ENCODE measurements at regions not wholly inside any gene's neighbourhood (a gene's known extent, or its start where the extent isn't known, plus 50 kb on each side); places are given as distances from the start of the nearest gene placed in this dataset.

DNA sequence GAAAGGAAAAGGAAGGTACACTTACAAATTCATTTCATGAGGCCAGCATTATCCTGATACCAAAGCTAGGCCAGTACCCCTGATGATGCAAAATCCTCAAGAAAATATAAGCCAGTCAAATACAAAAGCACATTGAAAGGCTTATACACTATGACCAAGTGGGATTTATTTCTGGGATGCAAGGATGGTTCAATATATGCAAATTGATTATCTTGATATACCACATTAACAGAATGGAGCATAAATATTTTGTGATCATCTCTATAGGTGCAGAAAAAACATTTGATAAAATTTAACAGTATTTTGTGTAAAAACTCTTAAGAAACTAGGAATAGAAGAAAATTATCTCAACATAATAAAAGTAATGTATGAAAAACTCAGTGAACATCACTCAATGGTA lies 97.0 kb upstream of the BCAT1 start:
- H3K9me3 ChIP-seq (ENCODE audit: control insufficient read depth in 5 of 5, low read length in 5 of 5), result peaks cover 0 to 23% (median 4%) of the 10 kb centered on the region in 5 donors

DNA sequence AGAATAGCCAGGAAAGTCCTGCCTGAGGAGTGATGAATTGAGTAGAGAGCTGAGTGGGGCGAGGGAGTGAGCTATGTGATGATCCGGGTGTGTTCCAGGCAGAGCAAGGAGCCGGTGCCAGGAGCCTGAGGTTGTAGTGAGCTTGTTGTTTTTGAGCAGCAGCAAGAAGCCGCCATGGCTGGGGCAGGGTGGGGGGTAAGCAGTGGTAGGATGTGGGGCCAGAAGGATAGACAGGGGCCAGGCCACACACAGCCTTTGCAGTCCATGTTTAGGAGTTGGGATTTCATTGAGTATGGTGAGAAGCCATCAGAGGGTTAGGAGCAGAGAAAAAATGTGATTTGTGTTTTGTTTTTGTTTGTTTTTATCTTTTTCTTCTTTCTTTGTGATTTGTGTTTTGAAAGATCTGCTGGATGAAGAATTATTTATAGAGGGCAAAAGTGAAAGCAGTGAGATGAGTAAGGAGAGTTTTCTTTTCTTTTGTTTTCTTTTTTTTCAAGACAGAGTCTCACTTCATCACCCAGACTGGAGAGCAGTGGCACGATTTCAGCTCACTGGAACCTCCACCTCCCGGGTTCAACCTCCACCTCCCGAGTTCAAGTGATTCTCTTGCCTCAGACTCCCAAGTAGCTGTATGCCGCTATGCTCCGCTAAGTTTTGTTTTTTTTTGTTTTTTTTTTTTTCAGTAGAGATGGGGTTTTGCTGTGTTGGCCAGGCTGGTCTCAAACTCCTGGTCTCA lies 92.3 kb upstream of the BCAT1 start:
- Histone ChIP-seq H3K27me3 (ENCODE audit: control insufficient read depth in 5 of 5, insufficient read depth in 4 of 5, low read length in 5 of 5) (no peaks in the 10 kb centered on the region), H3K4me1 (ENCODE audit: control insufficient read depth in 5 of 5, insufficient read depth in 5 of 5, low read length in 5 of 5) (peaks cover 0 to 16% (median 0%) of the 10 kb centered on the region in 5 donors), H3K4me3 (ENCODE audit: low read depth in 1 of 5, low read length in 5 of 5) (no peak overlapping the region), H3K27ac (ENCODE audit: low read depth, low read length) (peak overlapping the region; percentile 58), H3K36me3 (ENCODE audit: control insufficient read depth in 5 of 5, insufficient read depth in 5 of 5, low read length in 5 of 5) (no peaks in the 10 kb centered on the region), H3K9me3 (ENCODE audit: control insufficient read depth in 5 of 5, low read length in 5 of 5) (peaks cover 0 to 9% (median 0%) of the 10 kb centered on the region in 5 donors), H3K9ac (ENCODE audit: low read length in 5 of 5) (no peak overlapping the region)

More for the DNA sequence above, 97.0 kb upstream of the BCAT1 start:
- H3K4me1 ChIP-seq (ENCODE audit: control insufficient read depth in 5 of 5, insufficient read depth in 5 of 5, low read length in 5 of 5), result peaks cover 0 to 7% (median 0%) of the 10 kb centered on the region in 5 donors
- no peak overlapping the region for H3K9ac ChIP-seq (ENCODE audit: low read length in 5 of 5)
- no peak overlapping the region for H3K4me3 ChIP-seq (ENCODE audit: low read depth in 1 of 5, low read length in 5 of 5)
- no peaks in the 10 kb centered on the region for H3K36me3 ChIP-seq (ENCODE audit: control insufficient read depth in 5 of 5, insufficient read depth in 5 of 5, low read length in 5 of 5)
- no peak overlapping the region for H3K27ac ChIP-seq (ENCODE audit: low read depth, low read length)
- no peaks in the 10 kb centered on the region for H3K27me3 ChIP-seq (ENCODE audit: control insufficient read depth in 5 of 5, insufficient read depth in 4 of 5, low read length in 5 of 5)

DNA sequence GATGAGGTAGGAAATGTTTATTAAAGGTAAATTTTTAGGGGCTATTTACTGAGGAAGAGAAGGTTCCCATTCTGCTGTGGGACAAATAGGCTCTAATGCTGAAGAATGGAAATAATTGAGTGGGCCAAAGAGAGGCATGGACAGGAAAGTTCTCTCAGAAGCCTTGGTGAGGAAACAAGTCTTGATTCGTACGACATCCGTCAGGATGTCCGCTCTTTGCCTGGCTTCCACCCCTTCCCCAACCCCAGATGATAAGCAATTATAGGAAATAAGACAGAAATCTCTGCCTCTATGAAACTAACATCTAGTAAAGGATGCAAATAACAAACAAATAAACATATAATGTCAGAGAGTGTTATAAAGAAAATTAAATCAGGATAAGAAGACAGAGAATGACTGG lies 91.7 kb upstream of the BCAT1 start:
- Histone ChIP-seq H3K27ac (ENCODE audit: low read depth, low read length) (peak overlapping the region; percentile 58), H3K9ac (ENCODE audit: low read length in 5 of 5) (no peak overlapping the region), H3K4me3 (ENCODE audit: low read depth in 1 of 5, low read length in 5 of 5) (no peak overlapping the region), H3K9me3 (ENCODE audit: control insufficient read depth in 5 of 5, low read length in 5 of 5) (peaks cover 0 to 5% (median 0%) of the 10 kb centered on the region in 5 donors), H3K27me3 (ENCODE audit: control insufficient read depth in 5 of 5, insufficient read depth in 4 of 5, low read length in 5 of 5) (no peaks in the 10 kb centered on the region), H3K36me3 (ENCODE audit: control insufficient read depth in 5 of 5, insufficient read depth in 5 of 5, low read length in 5 of 5) (no peaks in the 10 kb centered on the region), H3K4me1 (ENCODE audit: control insufficient read depth in 5 of 5, insufficient read depth in 5 of 5, low read length in 5 of 5) (peaks cover 0 to 16% (median 0%) of the 10 kb centered on the region in 5 donors)

DNA sequence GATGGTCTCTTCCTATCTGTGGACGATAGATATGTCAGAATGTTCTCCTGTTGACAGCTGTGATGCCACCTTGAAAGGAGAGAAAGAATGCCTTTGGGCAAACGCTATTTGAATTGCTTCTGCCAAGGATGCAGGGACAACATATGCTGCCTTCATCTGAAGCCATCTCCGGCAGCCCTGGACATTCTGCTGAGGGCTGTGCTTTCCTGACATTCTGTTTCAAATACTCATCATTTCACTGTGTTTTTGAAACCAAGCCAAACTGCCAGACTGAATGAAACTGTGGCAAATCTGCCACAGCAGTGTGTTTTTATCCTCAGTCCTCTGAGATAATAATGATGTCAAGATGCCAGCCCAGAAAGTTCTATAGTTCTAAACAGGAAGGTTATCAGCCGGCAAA lies 85.8 kb upstream of the BCAT1 start:
- H3K27ac ChIP-seq (ENCODE audit: low read depth, low read length), result no peak overlapping the region
- H3K9me3 ChIP-seq (ENCODE audit: control insufficient read depth in 5 of 5, low read length in 5 of 5), result no peaks in the 10 kb centered on the region
- no peaks in the 10 kb centered on the region for H3K36me3 ChIP-seq (ENCODE audit: control insufficient read depth in 5 of 5, insufficient read depth in 5 of 5, low read length in 5 of 5)
- no peaks in the 10 kb centered on the region for H3K27me3 ChIP-seq (ENCODE audit: control insufficient read depth in 5 of 5, insufficient read depth in 4 of 5, low read length in 5 of 5)
- H3K4me1 ChIP-seq (ENCODE audit: control insufficient read depth in 5 of 5, insufficient read depth in 5 of 5, low read length in 5 of 5), result no peaks in the 10 kb centered on the region
- no peak overlapping the region for H3K9ac ChIP-seq (ENCODE audit: low read length in 5 of 5)
- H3K4me3 ChIP-seq (ENCODE audit: low read depth in 1 of 5, low read length in 5 of 5), result no peak overlapping the region

DNA sequence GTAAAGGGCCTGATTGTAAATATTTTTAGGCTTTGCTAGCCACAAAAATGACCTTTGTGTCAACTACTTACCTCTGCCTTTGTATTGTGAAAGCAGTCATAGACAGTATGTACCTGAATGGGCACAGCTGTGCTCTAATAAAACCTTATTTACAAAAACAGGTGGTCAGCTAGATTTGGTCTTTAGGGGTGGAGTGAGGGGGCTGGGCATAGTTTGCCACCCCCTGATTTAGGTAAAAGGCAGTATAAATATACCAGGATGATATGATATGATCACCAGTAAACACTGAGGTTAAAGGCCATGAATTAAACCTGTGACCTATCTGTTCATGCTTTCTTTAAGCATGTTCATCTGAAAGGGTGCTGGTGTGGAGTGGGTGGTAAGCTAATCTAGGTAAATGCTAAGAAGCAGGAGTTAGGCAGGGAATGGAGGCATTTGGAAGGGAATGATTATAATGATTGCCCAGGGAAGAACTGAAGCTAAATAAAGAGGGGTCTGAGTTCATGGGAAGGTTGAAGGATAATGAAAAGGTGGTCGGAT lies 77.1 kb upstream of the BCAT1 start:
- no peak overlapping the region for H3K27ac ChIP-seq (ENCODE audit: low read depth, low read length)
- H3K4me1 ChIP-seq (ENCODE audit: control insufficient read depth in 5 of 5, insufficient read depth in 5 of 5, low read length in 5 of 5), result no peaks in the 10 kb centered on the region
- H3K9me3 ChIP-seq (ENCODE audit: control insufficient read depth in 5 of 5, low read length in 5 of 5), result no peaks in the 10 kb centered on the region
- no peak overlapping the region for H3K4me3 ChIP-seq (ENCODE audit: low read depth in 1 of 5, low read length in 5 of 5)
- no peaks in the 10 kb centered on the region for H3K27me3 ChIP-seq (ENCODE audit: control insufficient read depth in 5 of 5, insufficient read depth in 4 of 5, low read length in 5 of 5)
- no peaks in the 10 kb centered on the region for H3K36me3 ChIP-seq (ENCODE audit: control insufficient read depth in 5 of 5, insufficient read depth in 5 of 5, low read length in 5 of 5)
- no peak overlapping the region for H3K9ac ChIP-seq (ENCODE audit: low read length in 5 of 5)

DNA sequence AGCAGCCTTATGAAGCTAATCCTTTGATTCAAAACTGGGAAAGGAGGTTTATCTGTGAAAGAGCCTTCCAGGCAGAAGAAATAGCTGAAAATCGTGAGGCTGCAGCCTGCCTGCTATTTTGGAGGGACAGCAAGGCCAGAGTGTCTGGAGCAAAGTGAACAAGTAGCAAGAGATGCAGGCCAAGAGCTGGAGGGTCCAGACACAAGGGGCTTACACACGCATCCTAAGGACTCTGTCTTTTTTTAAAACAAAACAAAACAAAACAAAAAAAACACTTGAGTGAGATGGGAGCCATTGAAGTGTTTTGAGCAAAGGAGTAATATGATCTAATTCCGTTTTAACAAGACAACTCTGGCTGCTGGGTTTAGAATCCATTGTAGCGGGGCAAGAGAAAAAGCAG lies 76.4 kb upstream of the BCAT1 start:
- H3K27me3 ChIP-seq (ENCODE audit: control insufficient read depth in 5 of 5, insufficient read depth in 4 of 5, low read length in 5 of 5), result no peaks in the 10 kb centered on the region
- H3K4me1 ChIP-seq (ENCODE audit: control insufficient read depth in 5 of 5, insufficient read depth in 5 of 5, low read length in 5 of 5), result no peaks in the 10 kb centered on the region
- H3K36me3 ChIP-seq (ENCODE audit: control insufficient read depth in 5 of 5, insufficient read depth in 5 of 5, low read length in 5 of 5), result no peaks in the 10 kb centered on the region
- no peaks in the 10 kb centered on the region for H3K9me3 ChIP-seq (ENCODE audit: control insufficient read depth in 5 of 5, low read length in 5 of 5)
- H3K9ac ChIP-seq (ENCODE audit: low read length in 5 of 5), result no peak overlapping the region
- H3K27ac ChIP-seq (ENCODE audit: low read depth, low read length), result no peak overlapping the region
- H3K4me3 ChIP-seq (ENCODE audit: low read depth in 1 of 5, low read length in 5 of 5), result no peak overlapping the region

DNA sequence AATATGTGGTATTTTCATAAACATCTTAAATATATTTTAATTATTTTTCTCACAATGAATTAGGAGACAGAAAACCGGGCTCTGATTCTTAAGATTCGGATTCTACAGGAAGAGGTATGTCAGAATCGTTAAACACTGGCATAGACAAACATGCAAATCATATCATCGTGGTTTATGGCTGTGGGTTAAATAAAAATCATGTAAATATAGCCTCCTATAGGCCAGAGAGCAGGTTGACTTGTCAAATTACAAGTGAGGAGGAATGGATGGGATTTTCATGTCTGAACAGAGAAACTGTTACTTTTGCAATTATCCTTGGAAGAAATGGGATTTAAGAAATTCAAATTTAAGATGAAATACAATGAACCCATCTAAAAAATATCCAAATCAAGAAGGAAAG lies 74.9 kb upstream of the BCAT1 start:
- Histone ChIP-seq H3K4me3 (ENCODE audit: low read depth in 1 of 5, low read length in 5 of 5) (no peak overlapping the region), H3K36me3 (ENCODE audit: control insufficient read depth in 5 of 5, insufficient read depth in 5 of 5, low read length in 5 of 5) (no peaks in the 10 kb centered on the region), H3K27ac (ENCODE audit: low read depth, low read length) (no peak overlapping the region), H3K4me1 (ENCODE audit: control insufficient read depth in 5 of 5, insufficient read depth in 5 of 5, low read length in 5 of 5) (no peaks in the 10 kb centered on the region), H3K9ac (ENCODE audit: low read length in 5 of 5) (no peak overlapping the region), H3K9me3 (ENCODE audit: control insufficient read depth in 5 of 5, low read length in 5 of 5) (peaks cover 3 to 10% (median 9%) of the 10 kb centered on the region in 5 donors), H3K27me3 (ENCODE audit: control insufficient read depth in 5 of 5, insufficient read depth in 4 of 5, low read length in 5 of 5) (no peaks in the 10 kb centered on the region)

DNA sequence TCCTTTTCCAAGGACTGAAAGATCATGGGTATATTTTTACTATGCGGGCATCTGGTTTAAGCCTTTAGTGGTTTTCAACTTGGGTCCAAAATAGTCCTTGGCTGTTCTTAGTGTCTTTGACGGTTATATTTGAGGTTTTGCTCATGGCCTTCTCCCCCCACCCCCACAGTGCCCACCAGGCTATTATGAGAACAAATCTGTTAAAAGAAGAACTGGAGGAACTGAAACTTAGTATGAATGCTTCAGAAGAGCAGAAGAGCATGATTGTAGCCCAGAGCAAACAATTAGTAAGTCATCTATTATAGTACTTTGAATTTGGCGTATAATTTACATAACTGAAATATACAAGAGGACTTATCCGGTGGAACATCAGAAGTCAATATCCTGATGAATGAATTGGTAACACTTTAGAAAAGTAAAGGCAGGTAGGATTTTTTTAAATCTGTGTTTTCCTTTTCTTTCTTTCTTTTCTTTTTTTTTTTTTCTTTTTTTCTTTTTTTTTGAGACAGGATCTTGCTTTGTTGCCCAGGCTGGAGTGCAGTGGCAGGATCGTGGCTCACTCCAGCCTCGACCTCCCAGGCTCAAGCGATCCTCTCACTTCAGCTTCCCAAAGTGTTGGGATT lies 71.8 kb upstream of the BCAT1 start:
- Histone ChIP-seq H3K27ac (ENCODE audit: low read depth, low read length) (no peak overlapping the region), H3K27me3 (ENCODE audit: control insufficient read depth in 5 of 5, insufficient read depth in 4 of 5, low read length in 5 of 5) (no peaks in the 10 kb centered on the region), H3K4me3 (ENCODE audit: low read depth in 1 of 5, low read length in 5 of 5) (no peak overlapping the region), H3K36me3 (ENCODE audit: control insufficient read depth in 5 of 5, insufficient read depth in 5 of 5, low read length in 5 of 5) (no peaks in the 10 kb centered on the region), H3K9ac (ENCODE audit: low read length in 5 of 5) (no peak overlapping the region), H3K4me1 (ENCODE audit: control insufficient read depth in 5 of 5, insufficient read depth in 5 of 5, low read length in 5 of 5) (no peaks in the 10 kb centered on the region), H3K9me3 (ENCODE audit: control insufficient read depth in 5 of 5, low read length in 5 of 5) (peaks cover 3 to 11% (median 9%) of the 10 kb centered on the region in 5 donors)

DNA sequence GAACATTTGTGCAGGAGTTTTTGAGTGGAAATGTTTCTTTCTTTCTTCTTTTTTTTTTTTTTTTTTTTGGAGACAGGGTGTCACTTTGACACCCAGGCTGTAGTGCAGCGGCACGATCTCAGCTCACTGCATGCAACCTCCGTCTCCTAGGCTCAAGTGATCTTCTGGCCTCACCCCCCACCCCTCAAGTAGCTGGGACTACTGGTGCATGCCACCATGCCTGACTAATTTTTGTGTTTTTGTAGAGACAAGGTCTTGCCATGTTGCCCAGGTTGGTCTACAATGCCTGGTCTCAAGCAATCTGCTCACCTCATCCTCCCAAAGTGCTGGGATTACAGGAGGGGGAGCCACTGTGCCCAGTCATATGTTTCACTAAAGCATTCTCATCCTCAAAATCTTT lies 69.2 kb upstream of the BCAT1 start:
- no peaks in the 10 kb centered on the region for H3K27me3 ChIP-seq (ENCODE audit: control insufficient read depth in 5 of 5, insufficient read depth in 4 of 5, low read length in 5 of 5)
- no peak overlapping the region for H3K9ac ChIP-seq (ENCODE audit: low read length in 5 of 5)
- no peaks in the 10 kb centered on the region for H3K4me1 ChIP-seq (ENCODE audit: control insufficient read depth in 5 of 5, insufficient read depth in 5 of 5, low read length in 5 of 5)
- no peak overlapping the region for H3K27ac ChIP-seq (ENCODE audit: low read depth, low read length)
- no peak overlapping the region for H3K4me3 ChIP-seq (ENCODE audit: low read depth in 1 of 5, low read length in 5 of 5)
- no peaks in the 10 kb centered on the region for H3K36me3 ChIP-seq (ENCODE audit: control insufficient read depth in 5 of 5, insufficient read depth in 5 of 5, low read length in 5 of 5)
- H3K9me3 ChIP-seq (ENCODE audit: control insufficient read depth in 5 of 5, low read length in 5 of 5), result peaks cover 3 to 11% (median 9%) of the 10 kb centered on the region in 5 donors

DNA sequence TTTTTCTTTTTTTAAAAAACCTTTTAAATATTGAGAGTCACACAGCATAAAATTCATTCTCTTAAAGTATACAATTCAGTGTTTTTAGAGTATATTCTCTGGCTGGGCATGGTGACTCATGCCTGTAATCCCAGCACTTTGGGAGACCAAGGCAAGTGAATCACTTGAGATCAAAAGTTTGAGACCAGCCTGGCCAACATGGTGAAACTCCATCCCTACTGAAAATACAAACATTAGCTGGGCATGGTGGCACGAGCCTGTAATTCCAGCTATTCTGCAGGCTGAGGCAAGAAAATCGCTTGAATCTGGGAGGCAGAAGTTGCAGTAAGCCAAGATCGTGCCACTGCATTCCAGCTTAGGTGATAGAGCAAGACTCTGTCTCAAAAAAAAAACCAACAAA lies 68.4 kb upstream of the BCAT1 start:
- no peaks in the 10 kb centered on the region for H3K4me1 ChIP-seq (ENCODE audit: control insufficient read depth in 5 of 5, insufficient read depth in 5 of 5, low read length in 5 of 5)
- no peak overlapping the region for H3K9ac ChIP-seq (ENCODE audit: low read length in 5 of 5)
- H3K36me3 ChIP-seq (ENCODE audit: control insufficient read depth in 5 of 5, insufficient read depth in 5 of 5, low read length in 5 of 5), result no peaks in the 10 kb centered on the region
- no peak overlapping the region for H3K27ac ChIP-seq (ENCODE audit: low read depth, low read length)
- H3K9me3 ChIP-seq (ENCODE audit: control insufficient read depth in 5 of 5, low read length in 5 of 5), result peaks cover 3 to 11% (median 9%) of the 10 kb centered on the region in 5 donors
- H3K4me3 ChIP-seq (ENCODE audit: low read depth in 1 of 5, low read length in 5 of 5), result no peak overlapping the region
- H3K27me3 ChIP-seq (ENCODE audit: control insufficient read depth in 5 of 5, insufficient read depth in 4 of 5, low read length in 5 of 5), result no peaks in the 10 kb centered on the region

Data from subcutaneous abdominal adipose tissue (tissue), 5 donors.